Pulmonary artery endothelial cell (primary cell): ENCODE measurements at regions not wholly inside any gene's neighbourhood (a gene's known extent, or its start where the extent isn't known, plus 50 kb on each side); places are given as distances from the start of the nearest gene placed in this dataset.

Source experiments
- DNase-seq: peaks from one replicate; pipeline ENCODE4 v3.0.0-alpha.2; 2011; ENCODE audit warnings: low read depth, low spot score

GRCh38 chr1:60388092-60388987, 314.8 kb upstream of the C1orf87 start:
- DNase-seq: peak; percentile 8

- no peak for DNase-seq
Measured at GRCh38 chr1:60387175-60387574, 313.6 kb upstream of the C1orf87 start.

- DNase-seq: no peak
Measured at GRCh38 chr1:60386249-60386648, 312.7 kb upstream of the C1orf87 start.

- no peak for DNase-seq
Measured at GRCh38 chr1:60376196-60376595, 302.6 kb upstream of the C1orf87 start.

- no peak for DNase-seq
Measured at GRCh38 chr1:60374537-60374936, 301.0 kb upstream of the C1orf87 start.

GRCh38 chr1:60367532-60367931, 294.0 kb upstream of the C1orf87 start:
- no peak for DNase-seq

GRCh38 chr1:60359431-60359830, 285.9 kb upstream of the C1orf87 start:
- DNase-seq: no peak

GRCh38 chr1:60350531-60350930, 277.0 kb upstream of the C1orf87 start:
- no peak for DNase-seq

- no peak for DNase-seq
Measured at GRCh38 chr1:60348884-60349283, 275.3 kb upstream of the C1orf87 start.

- no peak for DNase-seq
Measured at GRCh38 chr1:60345621-60346020, 272.1 kb upstream of the C1orf87 start.

- no peak for DNase-seq
Measured at GRCh38 chr1:60345049-60345448, 271.5 kb upstream of the C1orf87 start.

GRCh38 chr1:60343736-60344135, 270.2 kb upstream of the C1orf87 start:
- DNase-seq: no peak

- no peak for DNase-seq
Measured at GRCh38 chr1:60342569-60342968, 269.0 kb upstream of the C1orf87 start.

GRCh38 chr1:60341274-60341673, 267.7 kb upstream of the C1orf87 start:
- peak; percentile 24 for DNase-seq

GRCh38 chr1:60331647-60332046, 258.1 kb upstream of the C1orf87 start:
- DNase-seq: no peak

GRCh38 chr1:60329651-60330050, 256.1 kb upstream of the C1orf87 start:
- DNase-seq: no peak

- DNase-seq: no peak
Measured at GRCh38 chr1:60311838-60312237, 238.3 kb upstream of the C1orf87 start.

- no peak for DNase-seq
Measured at GRCh38 chr1:60299581-60299980, 226.0 kb upstream of the C1orf87 start.

GRCh38 chr1:60298290-60298689, 224.7 kb upstream of the C1orf87 start:
- DNase-seq: no peak

- no peak for DNase-seq
Measured at GRCh38 chr1:60296794-60297193, 223.2 kb upstream of the C1orf87 start.

- no peak for DNase-seq
Measured at GRCh38 chr1:60292140-60292539, 218.6 kb upstream of the C1orf87 start.

- no peak for DNase-seq
Measured at GRCh38 chr1:60290393-60290792, 216.8 kb upstream of the C1orf87 start.

- DNase-seq: no peak
Measured at GRCh38 chr1:60287536-60287935, 214.0 kb upstream of the C1orf87 start.
